ENCODE measurements at regions not wholly inside any gene's neighbourhood (a gene's known extent, or its start where the extent isn't known, plus 50 kb on each side); places are given as distances from the start of the nearest gene placed in this dataset.
"Not testable (repeated sequence)": the region's sequence is repeated elsewhere in the genome, so short reads cannot be mapped to it uniquely, and the experiment has no call there.

DNA sequence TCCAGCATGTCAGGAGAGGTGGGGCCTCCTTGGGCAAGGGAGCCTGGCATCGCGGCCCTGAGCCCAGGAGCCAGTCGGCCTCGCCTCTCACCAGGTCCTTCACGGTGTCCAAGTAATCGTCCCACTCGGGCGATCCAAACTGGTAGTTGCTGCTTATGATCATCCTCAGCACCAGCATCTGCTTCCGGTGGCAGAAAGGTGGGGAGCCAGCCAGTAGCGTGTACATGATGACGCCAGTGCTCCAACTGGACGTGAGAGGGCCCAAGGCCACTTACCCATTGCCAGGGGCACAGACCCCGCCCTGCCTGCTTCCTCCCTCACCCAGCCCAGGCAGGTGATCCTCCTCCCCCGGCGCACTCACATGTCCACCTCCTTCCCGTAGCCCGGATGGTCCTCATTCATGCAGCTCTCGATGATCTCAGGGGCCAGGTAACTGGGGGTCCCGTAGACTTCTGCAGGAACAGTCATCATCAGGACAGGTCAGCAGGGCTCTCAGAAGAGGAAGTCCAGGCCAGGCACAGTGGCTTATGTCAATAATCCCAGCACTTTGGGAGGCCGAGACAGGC, 214.7 kb downstream of the OR4C45 start:
- DNase-seq = peak in 1 of 3 donors; percentile 1

DNA sequence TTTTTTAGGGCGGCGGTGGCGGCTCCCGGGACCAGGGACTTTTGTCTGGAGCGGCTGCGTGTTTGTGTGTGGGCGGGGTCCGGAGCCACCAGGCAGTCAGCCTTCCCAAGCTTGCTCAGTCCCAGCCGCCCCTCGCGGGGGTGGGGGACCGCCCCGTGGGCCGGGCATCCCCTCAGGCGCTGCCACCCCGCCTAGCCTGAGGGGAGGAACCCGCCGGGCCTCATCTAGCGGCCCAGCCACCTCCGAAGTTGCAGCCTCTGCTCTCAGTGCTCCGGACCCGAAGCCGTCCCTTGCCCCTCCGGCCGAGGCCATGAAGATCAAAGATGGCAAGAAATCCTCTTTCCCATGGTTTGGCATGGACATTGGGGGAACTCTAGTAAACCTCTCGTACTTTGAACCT, 235.2 kb downstream of the OR4C45 start:
- no peak for DNase-seq

DNA sequence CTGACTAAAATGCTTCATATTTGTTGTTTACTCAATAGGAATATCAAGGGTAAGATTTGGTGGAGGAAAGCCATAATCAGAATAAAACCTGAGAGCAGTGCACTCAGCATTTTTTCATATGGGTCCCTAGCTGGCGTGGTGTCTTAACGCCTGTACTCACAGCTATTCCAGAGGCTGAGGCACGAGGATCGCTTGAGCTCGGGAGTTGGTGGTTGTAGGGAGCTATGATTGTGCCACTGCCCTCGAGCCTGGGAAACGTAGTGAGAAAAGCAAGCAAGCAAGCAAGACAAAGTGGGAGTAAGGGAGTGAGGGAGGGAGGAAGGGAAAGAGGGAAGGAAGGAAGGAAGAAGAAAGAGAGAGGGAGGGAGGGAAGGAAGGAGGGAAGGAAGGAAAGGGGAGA, 242.5 kb downstream of the OR4C45 start:
- DNase-seq = no peak

DNA sequence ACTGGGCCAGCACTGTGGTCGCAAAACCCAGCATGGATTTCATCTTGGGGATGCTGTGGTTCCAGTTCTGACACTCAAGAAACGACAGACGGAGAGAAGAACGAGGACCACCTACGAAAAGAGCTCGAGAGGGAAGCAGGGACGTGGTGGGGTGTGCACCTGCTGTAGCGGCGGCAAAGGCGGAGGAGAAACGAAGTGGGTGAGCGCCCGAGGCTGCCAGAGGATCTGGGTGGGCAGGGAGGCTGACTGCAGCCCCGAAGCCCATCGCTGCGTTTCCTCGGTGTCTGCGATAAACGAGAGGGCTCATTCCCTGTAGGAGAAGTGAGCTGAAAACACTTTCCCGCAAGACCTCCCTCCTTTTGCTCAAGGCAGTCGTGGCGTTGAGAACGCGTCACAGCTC, 246.1 kb downstream of the OR4C45 start:
- no peak for DNase-seq

DNA sequence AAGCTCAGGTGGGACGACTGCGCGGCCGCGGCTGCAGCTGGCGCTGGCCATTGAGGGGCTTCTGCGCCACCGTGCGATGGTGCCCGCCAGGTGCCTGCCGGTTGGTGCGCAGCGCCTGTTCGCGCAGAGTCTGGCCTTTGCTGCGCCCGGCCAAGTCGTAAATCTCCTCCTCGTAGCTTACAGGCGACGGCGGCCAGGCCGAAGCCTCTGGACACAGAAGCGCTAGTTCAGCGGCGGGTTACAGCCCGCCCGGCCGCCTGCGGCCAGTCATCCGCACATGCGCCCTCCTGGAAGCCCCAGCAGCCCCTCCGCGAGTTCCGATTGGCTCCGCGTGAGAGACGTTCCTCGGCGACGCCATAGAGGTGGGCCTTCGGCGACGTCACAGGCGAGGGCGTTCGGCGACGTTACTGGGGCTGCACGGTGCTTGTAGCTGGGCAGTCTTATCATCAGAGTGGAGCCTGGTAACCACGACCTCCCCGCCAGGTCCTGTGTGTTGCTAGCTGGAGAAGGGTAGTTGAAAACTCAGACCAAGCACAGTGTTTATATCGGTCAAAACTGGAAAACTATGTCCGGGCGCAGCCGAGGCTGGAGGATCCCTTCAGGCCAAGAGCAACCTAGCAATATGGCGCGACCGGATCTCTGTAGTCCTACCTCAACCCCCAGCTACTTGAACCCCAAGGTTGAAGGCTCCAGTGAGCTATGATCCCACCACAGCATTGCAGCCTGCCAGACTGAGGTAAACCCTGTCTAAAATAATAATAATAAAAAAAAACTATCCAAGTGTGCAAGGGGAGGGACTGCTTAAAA, 265.7 kb downstream of the OR4C45 start:
- DNase-seq = no peak

DNA sequence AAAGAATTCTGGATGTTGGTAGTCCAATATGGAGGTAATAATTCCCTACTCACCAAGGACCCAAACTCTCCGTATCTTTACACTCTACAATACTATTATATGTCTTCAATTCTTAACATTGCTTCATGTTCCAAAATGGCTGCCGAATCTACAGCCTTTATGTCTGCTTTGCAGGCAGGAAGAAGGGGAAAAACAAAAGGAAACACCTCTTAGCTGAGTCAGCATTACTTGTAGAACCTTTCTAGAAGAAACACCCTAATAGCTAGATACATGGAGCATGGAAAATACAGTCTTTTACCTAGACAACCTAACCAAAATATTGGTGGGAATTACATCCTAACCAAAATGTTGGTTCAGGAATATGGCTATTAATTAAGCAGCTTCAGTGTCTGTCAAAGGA, 298.0 kb downstream of the OR4C45 start:
- not testable (repeated sequence) for DNase-seq

DNA sequence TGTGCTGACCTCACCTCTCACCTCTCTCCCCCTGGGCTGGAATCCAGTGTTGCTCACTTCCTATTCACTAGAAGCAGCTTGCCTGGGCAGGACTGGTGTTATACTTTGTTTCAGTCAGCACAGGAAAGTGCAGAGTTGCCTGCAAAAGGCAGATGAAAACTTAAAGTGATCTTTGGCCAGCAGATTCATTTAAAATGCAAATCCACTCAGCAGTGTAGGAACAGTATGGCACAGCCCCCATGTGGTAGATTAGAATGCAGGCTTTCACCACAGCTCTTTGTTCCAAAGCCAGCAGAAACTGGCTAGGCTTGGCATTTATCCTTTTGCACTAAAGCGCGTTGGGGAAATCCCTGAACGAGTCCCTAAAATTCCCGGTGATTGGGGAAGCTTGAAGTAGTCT, 301.2 kb downstream of the OR4C45 start:
- no peak for DNase-seq

DNA sequence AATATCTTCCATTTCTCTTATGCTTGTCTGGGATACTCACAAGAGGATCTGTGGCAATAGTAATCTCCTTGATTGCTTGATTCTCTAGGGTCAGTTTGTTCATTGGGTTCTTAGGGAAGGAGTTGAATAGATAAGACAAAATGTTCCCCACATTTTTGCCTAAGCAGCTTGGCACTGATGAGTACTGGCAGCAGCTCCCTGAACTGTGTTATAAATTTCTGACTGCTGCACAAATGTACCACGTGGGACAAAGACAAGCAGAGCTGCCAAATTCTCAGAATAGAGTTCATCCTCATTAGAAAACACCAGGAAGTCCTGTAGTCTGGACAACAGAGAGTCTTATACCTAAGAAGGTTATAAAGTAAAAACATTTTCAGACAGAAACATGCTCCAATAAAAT, 304.8 kb downstream of the OR4C45 start:
- not testable (repeated sequence) for DNase-seq

DNA sequence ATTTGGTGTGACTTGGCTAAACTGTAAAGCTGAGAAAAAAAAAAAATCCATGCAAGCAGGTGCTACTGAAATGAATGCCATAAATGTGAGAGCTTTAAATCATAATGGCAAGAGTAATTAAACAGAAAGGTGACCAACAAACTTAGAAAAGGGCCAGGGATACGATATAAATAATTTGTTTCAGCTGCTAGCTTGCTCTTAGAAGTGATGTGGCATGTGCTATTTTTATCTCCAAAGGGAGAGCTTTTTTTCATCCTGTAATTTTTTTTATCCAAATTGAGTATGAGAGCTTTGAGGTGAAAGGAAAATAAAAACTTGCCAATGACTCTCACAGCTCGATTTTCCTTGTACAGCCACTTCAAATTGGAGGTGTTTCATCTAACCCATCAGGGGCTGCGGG, 315.3 kb downstream of the OR4C45 start:
- not testable (repeated sequence) for DNase-seq

DNA sequence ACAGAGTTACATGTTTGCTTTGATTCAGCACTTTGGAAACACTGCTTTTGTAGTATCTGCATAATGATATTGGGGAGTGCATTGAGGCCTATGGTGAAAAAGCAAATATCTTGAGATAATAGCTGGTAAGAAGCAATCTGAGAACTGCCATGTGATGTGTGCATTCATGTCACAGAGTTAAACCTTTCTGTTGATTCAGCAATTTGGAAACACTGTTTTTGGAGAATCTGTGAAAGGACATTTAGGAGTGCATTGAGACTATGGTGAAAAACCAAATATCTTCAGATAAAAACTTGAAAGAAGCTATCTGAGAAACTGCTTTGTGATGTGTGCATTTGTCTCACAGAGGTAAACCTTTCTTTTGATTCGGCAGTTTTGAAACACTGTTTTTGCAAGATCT, 346.8 kb downstream of the OR4C45 start:
- DNase-seq = no peak

DNA sequence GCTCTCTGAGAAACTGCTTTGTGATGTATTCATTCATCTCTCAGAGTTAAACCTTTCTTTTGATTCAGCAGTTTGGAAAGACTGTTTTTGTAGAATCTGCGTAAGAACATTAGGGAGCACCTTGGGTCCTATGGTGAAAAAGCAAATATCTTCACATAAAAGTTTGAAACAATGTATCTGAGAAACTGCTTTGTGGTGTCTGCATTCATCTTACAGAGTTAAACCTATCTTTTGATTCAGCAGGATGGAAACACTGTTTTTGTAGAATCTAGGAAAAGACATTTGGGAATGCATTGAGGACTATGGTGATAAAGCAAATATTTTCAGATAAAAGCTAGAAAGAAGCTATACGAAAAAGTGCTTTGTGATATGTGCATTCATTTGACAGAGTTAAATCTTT, 361.3 kb downstream of the OR4C45 start:
- no peak for DNase-seq

DNA sequence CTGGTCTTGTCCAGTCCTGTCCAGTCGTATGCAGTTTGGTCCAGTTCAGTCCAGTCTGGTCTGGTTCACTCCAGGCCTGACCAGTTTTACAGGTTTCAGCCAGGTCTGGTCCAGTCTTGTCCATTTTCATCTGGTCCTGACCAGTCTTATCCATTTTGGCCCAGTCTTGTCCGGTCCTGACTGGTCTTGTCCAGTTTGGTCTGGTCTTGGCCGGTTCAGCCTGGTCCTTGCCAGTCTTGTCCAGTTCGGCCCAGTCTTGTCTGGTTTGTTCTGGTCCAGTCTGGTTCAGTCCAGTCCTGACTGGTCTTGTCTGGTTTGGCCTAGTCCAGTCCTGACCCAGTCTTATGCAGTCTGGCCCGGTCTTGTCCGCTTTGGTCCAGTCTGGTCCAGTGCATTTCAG, 380.2 kb downstream of the OR4C45 start:
- DNase-seq = no peak

DNA sequence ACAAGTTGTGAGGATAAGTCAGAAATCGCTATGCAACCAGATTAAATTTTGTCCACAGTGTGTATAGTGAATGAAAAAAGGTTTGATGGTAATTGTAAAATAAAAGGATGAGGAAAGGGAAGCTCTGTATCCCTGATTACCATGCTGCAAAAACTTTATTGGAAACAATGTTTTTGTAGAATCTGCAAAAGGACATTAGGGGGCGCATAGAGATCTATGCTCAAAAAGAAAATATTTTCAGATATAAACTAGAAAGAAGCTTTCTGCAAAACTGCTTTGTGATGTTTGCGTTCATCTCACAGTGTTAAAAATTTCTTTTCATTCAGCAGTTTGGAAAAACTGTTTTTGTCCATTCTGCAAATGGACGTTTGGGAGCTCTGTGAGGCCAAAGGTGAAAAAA, 390.5 kb downstream of the OR4C45 start:
- DNase-seq = no peak

Data from muscle of back (tissue), 3 donors.